LNCaP clone FGC (cell line): ENCODE measurements at regions not wholly inside any gene's neighbourhood (a gene's known extent, or its start where the extent isn't known, plus 50 kb on each side); places are given as distances from the start of the nearest gene placed in this dataset.

ENCODE experiments used
- DNase-seq: peaks from one replicate; pipeline ENCODE4 v3.0.0-alpha.2; 2011; ENCODE audit warnings: low read depth
- H3K4me3 ChIP-seq: 2 replicates; pipeline ENCODE4 v1.5.1; 2011; ENCODE audit warnings: mild to moderate bottlenecking, low read depth, low read length, control low read depth
- TF ChIP-seq, protein P1 (sequence below): IDR thresholded peaks from 2 replicates; pipeline ENCODE4 v1.5.1; 2012; ENCODE audit warnings: mild to moderate bottlenecking; ENCODE audit not compliant: control insufficient read depth, insufficient read depth; ENCODE audit errors: extremely low read depth

DNA sequence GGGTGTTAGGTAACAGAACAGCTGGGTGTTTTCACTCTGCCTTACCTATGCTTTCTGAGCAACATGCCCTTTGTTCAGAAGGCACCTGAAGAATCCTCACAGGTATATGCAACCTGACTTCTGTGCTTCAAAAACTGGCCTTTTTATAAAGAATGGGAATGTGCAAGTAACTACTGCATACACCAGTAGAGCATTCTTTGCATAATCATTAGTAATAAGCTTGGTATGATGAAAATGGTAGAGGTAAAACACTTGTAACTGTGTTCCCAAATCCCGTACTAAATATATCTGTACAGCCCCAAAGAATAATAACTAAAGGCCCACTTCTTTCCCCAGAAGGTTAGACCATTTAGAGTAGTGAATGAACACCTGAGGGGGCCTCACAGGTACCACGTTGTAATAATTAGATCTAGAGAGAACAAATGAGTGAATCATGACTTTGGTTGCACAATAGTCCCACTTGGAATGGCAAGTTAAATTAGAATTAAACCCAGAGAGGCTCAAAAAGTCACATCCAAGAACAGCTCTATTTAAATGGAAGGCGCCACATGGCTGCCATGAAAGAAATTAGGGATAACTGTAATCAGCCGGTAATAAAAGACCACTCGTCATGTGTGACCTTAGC lies 413.9 kb downstream of the KLF12 start:
- DNase-seq, result no peak
- TF ChIP-seq, protein P1, sequence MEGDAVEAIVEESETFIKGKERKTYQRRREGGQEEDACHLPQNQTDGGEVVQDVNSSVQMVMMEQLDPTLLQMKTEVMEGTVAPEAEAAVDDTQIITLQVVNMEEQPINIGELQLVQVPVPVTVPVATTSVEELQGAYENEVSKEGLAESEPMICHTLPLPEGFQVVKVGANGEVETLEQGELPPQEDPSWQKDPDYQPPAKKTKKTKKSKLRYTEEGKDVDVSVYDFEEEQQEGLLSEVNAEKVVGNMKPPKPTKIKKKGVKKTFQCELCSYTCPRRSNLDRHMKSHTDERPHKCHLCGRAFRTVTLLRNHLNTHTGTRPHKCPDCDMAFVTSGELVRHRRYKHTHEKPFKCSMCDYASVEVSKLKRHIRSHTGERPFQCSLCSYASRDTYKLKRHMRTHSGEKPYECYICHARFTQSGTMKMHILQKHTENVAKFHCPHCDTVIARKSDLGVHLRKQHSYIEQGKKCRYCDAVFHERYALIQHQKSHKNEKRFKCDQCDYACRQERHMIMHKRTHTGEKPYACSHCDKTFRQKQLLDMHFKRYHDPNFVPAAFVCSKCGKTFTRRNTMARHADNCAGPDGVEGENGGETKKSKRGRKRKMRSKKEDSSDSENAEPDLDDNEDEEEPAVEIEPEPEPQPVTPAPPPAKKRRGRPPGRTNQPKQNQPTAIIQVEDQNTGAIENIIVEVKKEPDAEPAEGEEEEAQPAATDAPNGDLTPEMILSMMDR, result no peak
- no peak overlapping the region for H3K4me3 ChIP-seq

- TF ChIP-seq, protein P1, result no peak
- no peak for DNase-seq
- no peak overlapping the region for H3K4me3 ChIP-seq
Observed at GRCh38 chr13:73718246-73718645, 416.0 kb downstream of the KLF12 start.

DNA sequence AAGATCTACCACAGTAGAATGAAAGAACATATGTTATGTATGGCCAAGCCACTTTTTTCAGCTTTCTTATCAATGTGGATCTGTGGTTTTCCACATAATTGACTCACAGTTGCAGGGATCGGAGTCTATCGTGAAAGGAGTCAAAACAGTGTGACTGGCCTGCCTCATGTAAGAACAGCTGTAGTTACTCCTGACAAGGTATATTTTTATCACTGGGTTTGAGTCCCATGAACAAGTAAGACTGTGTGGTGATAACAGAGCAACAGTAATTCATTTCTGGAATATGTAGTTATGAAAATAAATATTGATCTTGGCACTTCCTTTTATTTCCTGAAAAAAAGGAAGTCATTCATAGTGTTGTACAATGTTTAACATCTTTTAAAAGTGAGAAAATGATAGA lies 416.6 kb downstream of the KLF12 start:
- TF ChIP-seq, protein P1, result no peak
- no peak for DNase-seq
- no peak overlapping the region for H3K4me3 ChIP-seq

- TF ChIP-seq, protein P1, result no peak
- no peak overlapping the region for H3K4me3 ChIP-seq
- no peak for DNase-seq
Observed at GRCh38 chr13:73715911-73716510, 418.2 kb downstream of the KLF12 start.

DNA sequence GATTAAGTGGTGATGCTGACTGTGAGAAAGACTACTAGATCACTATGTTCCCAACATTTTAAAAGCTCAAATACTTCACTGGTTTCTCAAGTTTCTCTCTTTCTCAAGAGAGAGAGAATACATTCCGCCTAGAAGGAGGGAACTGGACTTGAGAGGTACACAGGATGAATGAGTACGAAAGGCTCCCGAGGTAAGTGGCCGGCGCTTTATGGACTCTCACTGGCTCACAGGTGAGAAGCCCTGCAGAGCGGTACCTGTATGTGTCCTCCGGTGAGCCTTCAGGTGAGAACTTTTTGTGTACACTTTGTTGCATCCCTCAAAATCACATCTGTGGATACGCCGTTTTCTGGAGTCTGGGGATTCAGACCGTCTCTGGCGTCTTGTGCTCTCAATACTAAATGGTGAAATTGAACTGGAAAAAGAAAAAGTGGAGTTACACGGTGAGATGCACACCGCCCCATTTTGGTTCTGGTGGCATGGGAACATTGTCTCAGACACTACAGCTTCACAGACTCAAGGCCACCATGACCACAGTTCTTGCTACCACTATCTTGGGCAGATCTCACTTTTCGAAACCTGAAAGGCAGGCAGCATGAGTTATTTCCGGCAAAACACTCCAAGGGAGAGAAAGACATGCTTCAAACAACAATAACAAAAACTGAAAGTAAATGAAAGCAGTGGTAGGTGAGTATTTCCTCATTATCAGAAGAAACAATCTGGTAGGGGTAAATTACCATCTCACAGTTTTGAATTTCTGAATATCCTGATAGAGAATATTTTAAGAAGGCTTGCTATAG lies 418.9 kb downstream of the KLF12 start:
- H3K4me3 ChIP-seq, result no peak overlapping the region
- TF ChIP-seq, protein P1, result no peak
- no peak for DNase-seq

GRCh38 chr13:73714522-73714921 lies 419.7 kb downstream of the KLF12 start:
- TF ChIP-seq, protein P1, result no peak
- DNase-seq, result no peak
- no peak overlapping the region for H3K4me3 ChIP-seq
